ENCODE measurements at regions not wholly inside any gene's neighbourhood (a gene's known extent, or its start where the extent isn't known, plus 50 kb on each side); places are given as distances from the start of the nearest gene placed in this dataset.

- H3K27ac ChIP-seq (ENCODE audit: low read depth, low read length), result no peak overlapping the region
- CTCF ChIA-PET, result no interaction called here
- peaks cover 17% of the 10 kb centered on the region for H3K9me3 ChIP-seq (ENCODE audit: control insufficient read depth, insufficient read depth, low read length)
- TF ChIP-seq, protein P1, sequence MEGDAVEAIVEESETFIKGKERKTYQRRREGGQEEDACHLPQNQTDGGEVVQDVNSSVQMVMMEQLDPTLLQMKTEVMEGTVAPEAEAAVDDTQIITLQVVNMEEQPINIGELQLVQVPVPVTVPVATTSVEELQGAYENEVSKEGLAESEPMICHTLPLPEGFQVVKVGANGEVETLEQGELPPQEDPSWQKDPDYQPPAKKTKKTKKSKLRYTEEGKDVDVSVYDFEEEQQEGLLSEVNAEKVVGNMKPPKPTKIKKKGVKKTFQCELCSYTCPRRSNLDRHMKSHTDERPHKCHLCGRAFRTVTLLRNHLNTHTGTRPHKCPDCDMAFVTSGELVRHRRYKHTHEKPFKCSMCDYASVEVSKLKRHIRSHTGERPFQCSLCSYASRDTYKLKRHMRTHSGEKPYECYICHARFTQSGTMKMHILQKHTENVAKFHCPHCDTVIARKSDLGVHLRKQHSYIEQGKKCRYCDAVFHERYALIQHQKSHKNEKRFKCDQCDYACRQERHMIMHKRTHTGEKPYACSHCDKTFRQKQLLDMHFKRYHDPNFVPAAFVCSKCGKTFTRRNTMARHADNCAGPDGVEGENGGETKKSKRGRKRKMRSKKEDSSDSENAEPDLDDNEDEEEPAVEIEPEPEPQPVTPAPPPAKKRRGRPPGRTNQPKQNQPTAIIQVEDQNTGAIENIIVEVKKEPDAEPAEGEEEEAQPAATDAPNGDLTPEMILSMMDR (IDR thresholded peaks at IDR 0.05; ENCODE audit: low read depth, low read length), result no peak
- H3K27me3 ChIP-seq (ENCODE audit: control insufficient read depth, insufficient read depth, low read length), result no peaks in the 10 kb centered on the region
- POLR2A ChIA-PET, result no interaction called here
- no peak for DNase-seq (ENCODE audit: low read depth, low spot score)
- no peak overlapping the region for H3K4me3 ChIP-seq (ENCODE audit: low read depth, low read length)
These were observed 561.9 kb upstream of the DCC start for GRCh38 chr18:51778115-51778514.

- Histone ChIP-seq H3K9me3 (ENCODE audit: control insufficient read depth, insufficient read depth, low read length) (peaks cover 10% of the 10 kb centered on the region), H3K27me3 (ENCODE audit: control insufficient read depth, insufficient read depth, low read length) (no peaks in the 10 kb centered on the region), H3K4me3 (ENCODE audit: low read depth, low read length) (no peak overlapping the region), H3K27ac (ENCODE audit: low read depth, low read length) (no peak overlapping the region)
- TF ChIP-seq, protein P1 (IDR thresholded peaks at IDR 0.05; ENCODE audit: low read depth, low read length), result no peak
- DNase-seq (ENCODE audit: low read depth, low spot score), result no peak
- ChIA-PET CTCF (no interaction called here), POLR2A (no interaction called here)
These were observed 550.1 kb upstream of the DCC start for GRCh38 chr18:51789871-51790270.

- TF ChIP-seq, protein P1 (IDR thresholded peaks at IDR 0.05; ENCODE audit: low read depth, low read length), result no peak
- H3K27me3 ChIP-seq (ENCODE audit: control insufficient read depth, insufficient read depth, low read length), result no peaks in the 10 kb centered on the region
- no peak for DNase-seq (ENCODE audit: low read depth, low spot score)
- H3K27ac ChIP-seq (ENCODE audit: low read depth, low read length), result no peak overlapping the region
- ChIA-PET POLR2A (no interaction called here), CTCF (no interaction called here)
- peaks cover 4% of the 10 kb centered on the region for H3K9me3 ChIP-seq (ENCODE audit: control insufficient read depth, insufficient read depth, low read length)
- no peak overlapping the region for H3K4me3 ChIP-seq (ENCODE audit: low read depth, low read length)
These were observed 538.5 kb upstream of the DCC start for GRCh38 chr18:51801514-51801913.

GRCh38 chr18:51802569-51803428 is 537.2 kb upstream of the DCC start:
- TF ChIP-seq, protein P1 (IDR thresholded peaks at IDR 0.05; ENCODE audit: low read depth, low read length), result no peak
- ChIA-PET POLR2A (no interaction called here), CTCF (no interaction called here)
- no peak overlapping the region for H3K4me3 ChIP-seq (ENCODE audit: low read depth, low read length)
- no peaks in the 10 kb centered on the region for H3K27me3 ChIP-seq (ENCODE audit: control insufficient read depth, insufficient read depth, low read length)
- H3K9me3 ChIP-seq (ENCODE audit: control insufficient read depth, insufficient read depth, low read length), result peaks cover 4% of the 10 kb centered on the region
- no peak overlapping the region for H3K27ac ChIP-seq (ENCODE audit: low read depth, low read length)
- DNase-seq (ENCODE audit: low read depth, low spot score), result no peak

DNA sequence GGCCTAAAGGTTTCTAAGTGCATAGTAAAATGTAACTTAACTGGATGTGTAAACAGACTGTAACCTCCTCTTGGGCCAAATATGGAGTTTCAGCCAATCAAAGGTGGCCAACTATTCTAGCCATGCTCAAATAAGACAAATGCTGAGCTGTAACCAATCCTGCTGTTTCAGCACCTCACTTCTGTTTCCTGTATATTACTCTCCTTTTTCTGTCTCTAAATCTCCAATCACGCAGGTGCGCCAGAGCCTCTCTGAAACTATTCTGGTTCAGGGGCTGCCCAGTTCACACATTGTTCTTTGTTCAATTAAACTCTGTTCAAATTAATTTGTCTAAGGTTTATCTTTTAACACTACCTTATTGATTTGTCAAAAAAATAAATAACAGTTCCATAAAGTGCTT is 532.7 kb upstream of the DCC start:
- ChIA-PET CTCF (no interaction called here), POLR2A (no interaction called here)
- DNase-seq (ENCODE audit: low read depth, low spot score), result no peak
- Histone ChIP-seq H3K9me3 (ENCODE audit: control insufficient read depth, insufficient read depth, low read length) (peaks cover 6% of the 10 kb centered on the region), H3K27ac (ENCODE audit: low read depth, low read length) (no peak overlapping the region), H3K4me3 (ENCODE audit: low read depth, low read length) (no peak overlapping the region), H3K27me3 (ENCODE audit: control insufficient read depth, insufficient read depth, low read length) (no peaks in the 10 kb centered on the region)
- TF ChIP-seq, protein P1 (IDR thresholded peaks at IDR 0.05; ENCODE audit: low read depth, low read length), result no peak

All from AG04450 (cell line).